ENCODE measurements at regions not wholly inside any gene's neighbourhood (a gene's known extent, or its start where the extent isn't known, plus 50 kb on each side); places are given as distances from the start of the nearest gene placed in this dataset.

GRCh38 chr12:77630790-77631445 lies 199.8 kb upstream of the NAV3 start:
- no peaks in the 10 kb centered on the region for H3K4me1 ChIP-seq (ENCODE audit: control insufficient read depth, insufficient read depth, low read length)
- H3K4me3 ChIP-seq (ENCODE audit: low read length): no peak overlapping the region
- H3K9me3 ChIP-seq (ENCODE audit: control insufficient read depth, insufficient read depth, low read length): no peaks in the 10 kb centered on the region
- no peak overlapping the region for H3K27ac ChIP-seq (ENCODE audit: low read length)
- no peaks in the 10 kb centered on the region for H3K36me3 ChIP-seq (ENCODE audit: control insufficient read depth, insufficient read depth, low read length)
- no peaks in the 10 kb centered on the region for H3K27me3 ChIP-seq (ENCODE audit: control insufficient read depth, insufficient read depth, low read length)
- DNase-seq (ENCODE audit: low read depth, low spot score): no peak
- no CpG with 5 or more reads among the region's 1 CpG for WGBS (ENCODE audit: insufficient coverage, insufficient read length)

- Histone ChIP-seq H3K27me3 (ENCODE audit: control insufficient read depth, insufficient read depth, low read length) (no peaks in the 10 kb centered on the region), H3K4me1 (ENCODE audit: control insufficient read depth, insufficient read depth, low read length) (no peaks in the 10 kb centered on the region), H3K9me3 (ENCODE audit: control insufficient read depth, insufficient read depth, low read length) (no peaks in the 10 kb centered on the region), H3K4me3 (ENCODE audit: low read length) (no peak overlapping the region), H3K27ac (ENCODE audit: low read length) (no peak overlapping the region), H3K36me3 (ENCODE audit: control insufficient read depth, insufficient read depth, low read length) (no peaks in the 10 kb centered on the region)
- no peak for DNase-seq (ENCODE audit: low read depth, low spot score)
- no CpG with 5 or more reads among the region's 3 CpGs for WGBS (ENCODE audit: insufficient coverage, insufficient read length)
Measured at GRCh38 chr12:77630344-77630743, 200.3 kb upstream of the NAV3 start.

- Histone ChIP-seq H3K36me3 (ENCODE audit: control insufficient read depth, insufficient read depth, low read length) (no peaks in the 10 kb centered on the region), H3K27ac (ENCODE audit: low read length) (no peak overlapping the region), H3K4me1 (ENCODE audit: control insufficient read depth, insufficient read depth, low read length) (no peaks in the 10 kb centered on the region), H3K9me3 (ENCODE audit: control insufficient read depth, insufficient read depth, low read length) (no peaks in the 10 kb centered on the region), H3K27me3 (ENCODE audit: control insufficient read depth, insufficient read depth, low read length) (no peaks in the 10 kb centered on the region), H3K4me3 (ENCODE audit: low read length) (no peak overlapping the region)
- no peak for DNase-seq (ENCODE audit: low read depth, low spot score)
Measured at GRCh38 chr12:77629141-77629540, 201.6 kb upstream of the NAV3 start.

GRCh38 chr12:77625441-77625840 lies 205.3 kb upstream of the NAV3 start:
- no peak overlapping the region for H3K4me3 ChIP-seq (ENCODE audit: low read length)
- no peaks in the 10 kb centered on the region for H3K27me3 ChIP-seq (ENCODE audit: control insufficient read depth, insufficient read depth, low read length)
- no CpG with 5 or more reads among the region's 3 CpGs for WGBS (ENCODE audit: insufficient coverage, insufficient read length)
- no peak overlapping the region for H3K27ac ChIP-seq (ENCODE audit: low read length)
- no peaks in the 10 kb centered on the region for H3K4me1 ChIP-seq (ENCODE audit: control insufficient read depth, insufficient read depth, low read length)
- no peak for DNase-seq (ENCODE audit: low read depth, low spot score)
- H3K9me3 ChIP-seq (ENCODE audit: control insufficient read depth, insufficient read depth, low read length): no peaks in the 10 kb centered on the region
- no peaks in the 10 kb centered on the region for H3K36me3 ChIP-seq (ENCODE audit: control insufficient read depth, insufficient read depth, low read length)

- WGBS (ENCODE audit: insufficient coverage, insufficient read length): no CpG with 5 or more reads among the region's 3 CpGs
- no peaks in the 10 kb centered on the region for H3K36me3 ChIP-seq (ENCODE audit: control insufficient read depth, insufficient read depth, low read length)
- no peak overlapping the region for H3K4me3 ChIP-seq (ENCODE audit: low read length)
- H3K4me1 ChIP-seq (ENCODE audit: control insufficient read depth, insufficient read depth, low read length): no peaks in the 10 kb centered on the region
- H3K9me3 ChIP-seq (ENCODE audit: control insufficient read depth, insufficient read depth, low read length): no peaks in the 10 kb centered on the region
- no peak for DNase-seq (ENCODE audit: low read depth, low spot score)
- no peaks in the 10 kb centered on the region for H3K27me3 ChIP-seq (ENCODE audit: control insufficient read depth, insufficient read depth, low read length)
- no peak overlapping the region for H3K27ac ChIP-seq (ENCODE audit: low read length)
Measured at GRCh38 chr12:77619425-77619824, 211.3 kb upstream of the NAV3 start.

- no peak for DNase-seq (ENCODE audit: low read depth, low spot score)
- no CpG with 5 or more reads among the region's 1 CpG for WGBS (ENCODE audit: insufficient coverage, insufficient read length)
- Histone ChIP-seq H3K9me3 (ENCODE audit: control insufficient read depth, insufficient read depth, low read length) (no peaks in the 10 kb centered on the region), H3K36me3 (ENCODE audit: control insufficient read depth, insufficient read depth, low read length) (no peaks in the 10 kb centered on the region), H3K27ac (ENCODE audit: low read length) (no peak overlapping the region), H3K27me3 (ENCODE audit: control insufficient read depth, insufficient read depth, low read length) (no peaks in the 10 kb centered on the region), H3K4me3 (ENCODE audit: low read length) (no peak overlapping the region), H3K4me1 (ENCODE audit: control insufficient read depth, insufficient read depth, low read length) (peaks cover 2% of the 10 kb centered on the region; the same call in 1 of the 2 replicates)
Measured at GRCh38 chr12:77617818-77618217, 212.9 kb upstream of the NAV3 start.

GRCh38 chr12:77615332-77615731 lies 215.4 kb upstream of the NAV3 start:
- H3K27ac ChIP-seq (ENCODE audit: low read length): no peak overlapping the region
- H3K9me3 ChIP-seq (ENCODE audit: control insufficient read depth, insufficient read depth, low read length): no peaks in the 10 kb centered on the region
- no peak overlapping the region for H3K4me3 ChIP-seq (ENCODE audit: low read length)
- WGBS (ENCODE audit: insufficient coverage, insufficient read length): no CpG with 5 or more reads among the region's 2 CpGs
- DNase-seq (ENCODE audit: low read depth, low spot score): peak; percentile 20
- no peaks in the 10 kb centered on the region for H3K27me3 ChIP-seq (ENCODE audit: control insufficient read depth, insufficient read depth, low read length)
- no peaks in the 10 kb centered on the region for H3K36me3 ChIP-seq (ENCODE audit: control insufficient read depth, insufficient read depth, low read length)
- peaks cover 2% of the 10 kb centered on the region; the same call in 1 of the 2 replicates for H3K4me1 ChIP-seq (ENCODE audit: control insufficient read depth, insufficient read depth, low read length)

- H3K27me3 ChIP-seq (ENCODE audit: control insufficient read depth, insufficient read depth, low read length): no peaks in the 10 kb centered on the region
- no CpG with 5 or more reads among the region's 4 CpGs for WGBS (ENCODE audit: insufficient coverage, insufficient read length)
- DNase-seq (ENCODE audit: low read depth, low spot score): no peak
- H3K4me3 ChIP-seq (ENCODE audit: low read length): no peak overlapping the region
- H3K27ac ChIP-seq (ENCODE audit: low read length): no peak overlapping the region
- H3K9me3 ChIP-seq (ENCODE audit: control insufficient read depth, insufficient read depth, low read length): no peaks in the 10 kb centered on the region
- H3K4me1 ChIP-seq (ENCODE audit: control insufficient read depth, insufficient read depth, low read length): peaks cover 2% of the 10 kb centered on the region; the same call in 1 of the 2 replicates
- no peaks in the 10 kb centered on the region for H3K36me3 ChIP-seq (ENCODE audit: control insufficient read depth, insufficient read depth, low read length)
Measured at GRCh38 chr12:77613411-77613810, 217.3 kb upstream of the NAV3 start.

DNA sequence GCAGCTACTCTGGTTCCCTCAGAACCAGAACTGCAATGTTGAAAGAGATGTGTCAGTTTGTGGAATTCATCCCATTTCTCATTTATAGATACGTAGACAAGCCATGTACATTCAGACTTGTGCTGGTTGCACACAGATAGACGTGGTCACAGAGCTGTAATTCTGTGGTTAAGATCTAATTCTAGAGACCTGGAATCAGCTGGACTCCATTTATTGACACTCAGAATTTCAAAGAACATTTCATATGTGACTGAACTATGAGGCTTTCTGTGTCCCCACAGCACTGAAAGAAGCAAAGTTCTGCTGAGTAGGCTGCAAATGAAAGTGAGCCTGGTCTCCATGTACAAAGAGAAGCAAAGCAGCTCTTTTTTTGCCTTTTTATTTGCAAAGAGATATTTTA lies 220.2 kb upstream of the NAV3 start:
- Histone ChIP-seq H3K27me3 (ENCODE audit: control insufficient read depth, insufficient read depth, low read length) (no peaks in the 10 kb centered on the region), H3K9me3 (ENCODE audit: control insufficient read depth, insufficient read depth, low read length) (no peaks in the 10 kb centered on the region), H3K4me3 (ENCODE audit: low read length) (no peak overlapping the region), H3K4me1 (ENCODE audit: control insufficient read depth, insufficient read depth, low read length) (peaks cover 2% of the 10 kb centered on the region; the same call in 1 of the 2 replicates), H3K27ac (ENCODE audit: low read length) (no peak overlapping the region), H3K36me3 (ENCODE audit: control insufficient read depth, insufficient read depth, low read length) (no peaks in the 10 kb centered on the region)
- WGBS (ENCODE audit: insufficient coverage, insufficient read length): no CpG with 5 or more reads among the region's 2 CpGs
- DNase-seq (ENCODE audit: low read depth, low spot score): no peak

GRCh38 chr12:77609016-77609415 lies 221.7 kb upstream of the NAV3 start:
- no peak for DNase-seq (ENCODE audit: low read depth, low spot score)
- H3K27ac ChIP-seq (ENCODE audit: low read length): no peak overlapping the region
- WGBS (ENCODE audit: insufficient coverage, insufficient read length): no CpG with 5 or more reads among the region's 2 CpGs
- no peak overlapping the region for H3K4me3 ChIP-seq (ENCODE audit: low read length)
- no peaks in the 10 kb centered on the region for H3K9me3 ChIP-seq (ENCODE audit: control insufficient read depth, insufficient read depth, low read length)
- H3K36me3 ChIP-seq (ENCODE audit: control insufficient read depth, insufficient read depth, low read length): no peaks in the 10 kb centered on the region
- no peaks in the 10 kb centered on the region for H3K27me3 ChIP-seq (ENCODE audit: control insufficient read depth, insufficient read depth, low read length)
- H3K4me1 ChIP-seq (ENCODE audit: control insufficient read depth, insufficient read depth, low read length): peaks cover 2% of the 10 kb centered on the region; the same call in 1 of the 2 replicates

- DNase-seq (ENCODE audit: low read depth, low spot score): no peak
Measured at GRCh38 chr12:77608271-77608824, 222.3 kb upstream of the NAV3 start.

More at GRCh38 chr12:77608271-77608824, 222.3 kb upstream of the NAV3 start:
- Histone ChIP-seq H3K27me3 (ENCODE audit: control insufficient read depth, insufficient read depth, low read length) (no peaks in the 10 kb centered on the region), H3K4me3 (ENCODE audit: low read length) (no peak overlapping the region), H3K9me3 (ENCODE audit: control insufficient read depth, insufficient read depth, low read length) (no peaks in the 10 kb centered on the region), H3K4me1 (ENCODE audit: control insufficient read depth, insufficient read depth, low read length) (peaks cover 2% of the 10 kb centered on the region; the same call in 1 of the 2 replicates), H3K36me3 (ENCODE audit: control insufficient read depth, insufficient read depth, low read length) (no peaks in the 10 kb centered on the region), H3K27ac (ENCODE audit: low read length) (no peak overlapping the region)
